ENCODE measurements at regions not wholly inside any gene's neighbourhood (a gene's known extent, or its start where the extent isn't known, plus 50 kb on each side); places are given as distances from the start of the nearest gene placed in this dataset.

- no peaks in the 10 kb centered on the region for H3K4me1 ChIP-seq (ENCODE audit: insufficient read depth, low read length)
- ATAC-seq (no peak), DNase-seq (ENCODE audit: low spot score) (no peak), FAIRE-seq (no peak)
- intact Hi-C loops (cut with micrococcal nuclease; ENCODE audit: unreplicated experiment) (no loop called here), in situ Hi-C loops (cut with HindIII; ENCODE audit: extremely low pct_ligation_motif_present, low pct_unique_long_range_greater_than_20kb) (no loop called here)
- WGBS (ENCODE audit: low lambda C conversion rate) = 1% methylated on average over 7 of the region's 7 CpGs
- no peaks in the 10 kb centered on the region for H3K79me2 ChIP-seq (ENCODE audit: insufficient read depth, low read length)
- H3K27ac ChIP-seq (ENCODE audit: extremely low read length, insufficient read depth, low read length) = no peak overlapping the region
- H3K27me3 ChIP-seq (ENCODE audit: control insufficient read depth in 1 of 2, insufficient read depth in 2 of 2, low read length in 2 of 2) = no peaks in the 10 kb centered on the region
- H3K9me3 ChIP-seq (ENCODE audit: low read length) = peaks cover 91% of the 10 kb centered on the region
- TF ChIP-seq ZNF672 (CRISPR knock-in tag; IDR thresholded peaks at IDR 0.05) (no peak), DNMT1 (CRISPR knock-in tag; IDR thresholded peaks at IDR 0.05) (no peak), ZNF629 (CRISPR knock-in tag; conservative IDR thresholded peaks at IDR 0.05) (no peak), KDM3A (CRISPR knock-in tag; IDR thresholded peaks at IDR 0.05; ENCODE audit: low read depth) (no peak), EED (CRISPR knock-in tag; IDR thresholded peaks at IDR 0.05) (no peak), SCMH1 (CRISPR knock-in tag; IDR thresholded peaks at IDR 0.05; ENCODE audit: borderline replicate concordance) (no peak), RBM39 (IDR thresholded peaks at IDR 0.05; ENCODE audit: low read depth, low read length, poor library complexity, severe bottlenecking) (no peak), ZNF407 (CRISPR knock-in tag; IDR thresholded peaks at IDR 0.05; ENCODE audit: not compliant biosample characterization) (no peak), CCAR2 (optimal IDR thresholded peaks at IDR 0.05; ENCODE audit: low read depth, low read length) (no peak)
- H3K4me3 ChIP-seq (replicated peaks in 1 of 3; ENCODE audit: insufficient read depth in 1 of 3, low read depth in 2 of 3, low read length in 3 of 3) = no peak overlapping the region
- no peak overlapping the region for H3K9ac ChIP-seq (ENCODE audit: insufficient read depth, low read depth, low read length)
- no TSS peak for BruUV-seq (replicated peaks)
- ChIA-PET CTCF (ENCODE audit: low intra/inter-chr PET ratio, low total read pairs) (no interaction called here), POLR2A (no interaction called here)
- no peaks in the 10 kb centered on the region for H4K20me1 ChIP-seq (ENCODE audit: insufficient read depth, low read length)
- H3K4me2 ChIP-seq (ENCODE audit: low read depth, low read length) = no peak overlapping the region
- no peak overlapping the region for H2AFZ ChIP-seq (ENCODE audit: low read length)
- no peaks in the 10 kb centered on the region for H3K36me3 ChIP-seq (replicated peaks in 1 of 2; ENCODE audit: control insufficient read depth in 1 of 2, insufficient read depth in 2 of 2, low read length in 2 of 2)
These were observed 2102.7 kb upstream of the WWC1 start for GRCh38 chr5:166188501-166189325.
